ENCODE measurements at regions not wholly inside any gene's neighbourhood (a gene's known extent, or its start where the extent isn't known, plus 50 kb on each side); places are given as distances from the start of the nearest gene placed in this dataset.
"Not testable (repeated sequence)": the region's sequence is repeated elsewhere in the genome, so short reads cannot be mapped to it uniquely, and the experiment has no call there.

- DNase-seq, result no peak
Observed at GRCh38 chr2:238600506-238601432, 174.0 kb downstream of the ASB1 start.

- no peak for DNase-seq
Observed at GRCh38 chr2:238601433-238602222, 174.9 kb downstream of the ASB1 start.

- DNase-seq, result no peak
Observed at GRCh38 chr2:238602223-238602960, 175.7 kb downstream of the ASB1 start.

GRCh38 chr2:238603596-238603995 lies 176.9 kb downstream of the ASB1 start:
- DNase-seq, result no peak

GRCh38 chr2:238606311-238606710 lies 179.6 kb downstream of the ASB1 start:
- DNase-seq, result no peak

- DNase-seq, result no peak
Observed at GRCh38 chr2:238613610-238614009, 186.9 kb downstream of the ASB1 start.

GRCh38 chr2:238614376-238614775 lies 187.6 kb downstream of the ASB1 start:
- no peak for DNase-seq

GRCh38 chr2:238615187-238615586 lies 188.5 kb downstream of the ASB1 start:
- no peak for DNase-seq

GRCh38 chr2:238616681-238617080 lies 190.0 kb downstream of the ASB1 start:
- DNase-seq, result no peak

- DNase-seq, result not testable (repeated sequence)
Observed at GRCh38 chr2:238618494-238619283, 192.0 kb downstream of the ASB1 start.

GRCh38 chr2:238627899-238628298 lies 201.2 kb downstream of the ASB1 start:
- no peak for DNase-seq

- no peak for DNase-seq
Observed at GRCh38 chr2:238629064-238629463, 202.3 kb downstream of the ASB1 start.

- DNase-seq, result no peak
Observed at GRCh38 chr2:238631491-238632180, 204.9 kb downstream of the ASB1 start.

- DNase-seq, result no peak
Observed at GRCh38 chr2:238632181-238633060, 205.7 kb downstream of the ASB1 start.

- no peak for DNase-seq
Observed at GRCh38 chr2:238633426-238634328, 206.9 kb downstream of the ASB1 start.

GRCh38 chr2:238634701-238635357 lies 208.1 kb downstream of the ASB1 start:
- no peak for DNase-seq

GRCh38 chr2:238635647-238636051 lies 208.9 kb downstream of the ASB1 start:
- no peak for DNase-seq

- DNase-seq, result no peak
Observed at GRCh38 chr2:238636269-238637073, 209.7 kb downstream of the ASB1 start.

Data from activated CD4-positive, alpha-beta T cell treated with anti-CD3 and anti-CD28 coated beads for 48 hours (primary cell).